HG03469 (cell line): ENCODE measurements at regions not wholly inside any gene's neighbourhood (a gene's known extent, or its start where the extent isn't known, plus 50 kb on each side); places are given as distances from the start of the nearest gene placed in this dataset.

Experiments
- ATAC-seq: cut with Tn5 transposase; IDR thresholded peaks from one replicate; pipeline ENCODE4 v1.9.1; 2021; ENCODE audit warnings: mild to moderate bottlenecking, moderate library complexity, moderate number of reproducible peaks; ENCODE audit not compliant: unreplicated experiment

DNA sequence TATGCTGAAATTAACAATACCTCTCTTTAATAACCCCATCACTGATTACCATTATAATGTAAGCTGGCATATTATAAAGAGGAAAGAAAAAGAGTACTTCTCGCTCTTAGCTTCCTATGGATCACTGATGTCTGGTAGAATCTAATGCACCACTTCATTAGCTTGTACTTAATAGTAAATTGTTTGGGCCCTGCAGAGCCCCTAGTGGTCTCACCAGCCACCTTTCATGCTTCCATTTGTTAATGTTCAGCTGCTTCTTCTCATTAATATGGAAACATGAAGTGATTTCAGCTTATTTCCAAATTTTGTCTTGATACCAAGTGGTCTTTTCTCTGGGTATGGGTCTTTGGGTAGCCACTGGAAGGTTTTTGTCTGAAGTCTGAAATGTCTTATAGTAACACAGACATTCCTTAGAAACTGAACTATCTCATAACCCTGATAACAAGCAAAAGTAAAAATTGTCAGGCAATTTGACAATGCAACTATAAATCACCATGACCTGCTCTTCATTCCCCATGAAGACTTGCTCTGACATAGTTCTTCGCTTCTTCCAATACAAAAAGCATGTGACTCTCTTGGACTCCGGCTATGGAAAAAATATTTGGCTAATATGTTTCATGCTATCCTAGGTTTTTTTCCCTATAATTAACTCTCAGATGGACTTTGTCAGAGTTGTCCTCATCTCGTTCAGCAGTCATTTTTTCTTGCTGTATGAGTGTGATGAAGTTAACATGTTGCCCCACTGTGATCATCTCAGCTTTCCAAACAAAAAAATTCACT, 395.8 kb upstream of the MARCKS start:
- ATAC-seq: no peak

DNA sequence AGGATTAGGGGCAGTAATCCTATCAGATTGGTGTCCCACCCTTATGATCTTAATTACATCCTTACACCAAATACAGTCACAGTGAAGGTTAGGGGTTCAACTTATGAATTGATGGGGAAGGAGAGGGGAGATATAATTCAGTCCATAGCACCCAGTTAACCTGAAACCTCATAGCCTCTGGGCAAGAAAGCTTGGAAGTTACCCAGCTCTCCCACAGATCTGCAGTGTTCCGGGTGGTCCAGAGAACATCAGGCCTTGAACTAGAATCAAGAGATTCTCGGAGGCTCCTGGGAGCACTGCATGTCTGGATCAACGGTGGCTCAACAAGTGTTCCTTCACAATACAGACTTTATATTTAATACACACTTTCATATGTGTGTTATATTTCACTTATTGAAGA, 392.6 kb upstream of the MARCKS start:
- no peak for ATAC-seq

DNA sequence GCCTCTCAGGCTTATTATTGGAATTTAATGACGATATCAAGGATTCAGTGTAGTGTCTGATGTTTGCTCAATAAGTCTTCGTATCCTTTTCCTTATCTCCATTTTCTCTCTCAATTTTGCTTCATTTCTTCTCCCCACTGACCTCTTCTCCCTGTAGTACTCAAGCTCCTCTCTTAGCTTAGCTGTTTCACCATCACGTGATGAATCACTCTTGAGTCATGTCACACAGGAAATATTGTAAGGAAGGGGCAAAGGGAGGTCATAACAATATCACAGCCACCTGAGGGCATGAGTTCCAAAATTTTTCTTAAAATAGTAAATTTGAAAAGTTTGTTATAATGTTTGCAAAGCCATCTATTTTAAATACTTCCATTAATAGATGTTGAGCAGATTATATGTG, 392.2 kb upstream of the MARCKS start:
- ATAC-seq: no peak

DNA sequence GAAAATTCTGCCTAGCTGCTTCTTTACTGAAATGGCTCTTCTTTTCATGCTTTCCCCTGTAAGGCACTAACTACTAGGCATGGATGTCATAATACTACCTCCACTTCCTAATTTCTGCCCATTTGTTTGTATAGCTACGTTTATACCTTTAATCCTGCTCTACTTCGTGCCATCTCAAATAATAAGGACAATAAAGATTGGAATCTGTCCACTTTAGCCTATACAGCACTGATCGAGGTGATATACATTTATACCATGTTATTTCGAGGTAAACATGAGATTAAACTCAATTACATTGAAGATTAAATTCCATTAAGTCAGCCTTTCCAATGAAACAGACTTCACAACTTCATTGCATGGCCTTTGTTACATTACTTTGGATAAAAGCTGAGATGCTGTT, 390.6 kb upstream of the MARCKS start:
- no peak for ATAC-seq

DNA sequence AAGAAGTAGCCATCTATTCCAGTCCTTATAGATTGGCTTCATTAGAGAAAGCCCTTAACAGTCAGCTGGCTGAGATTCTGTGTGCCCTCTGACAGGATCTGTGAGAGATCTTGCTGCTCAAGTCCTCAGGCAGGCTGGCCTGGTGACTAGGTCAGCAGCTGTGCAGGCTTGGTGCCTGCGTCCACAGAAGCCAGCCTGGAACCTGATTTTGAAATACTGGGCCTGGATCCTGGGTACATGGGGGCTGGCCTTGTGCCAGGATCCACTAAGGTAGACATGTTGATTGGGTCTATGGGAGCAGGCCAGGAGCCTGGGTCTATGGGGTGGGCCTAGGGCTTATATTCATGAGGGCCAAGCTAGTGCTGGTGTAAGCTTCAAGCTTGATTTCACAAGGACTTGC, 381.8 kb upstream of the MARCKS start:
- ATAC-seq: no peak

GRCh38 chr6:113476937-113477839, 380.0 kb upstream of the MARCKS start:
- ATAC-seq: no peak

GRCh38 chr6:113480616-113481015, 376.5 kb upstream of the MARCKS start:
- no peak for ATAC-seq

GRCh38 chr6:113481458-113481857, 375.7 kb upstream of the MARCKS start:
- no peak for ATAC-seq

GRCh38 chr6:113481910-113482309, 375.2 kb upstream of the MARCKS start:
- ATAC-seq: no peak

DNA sequence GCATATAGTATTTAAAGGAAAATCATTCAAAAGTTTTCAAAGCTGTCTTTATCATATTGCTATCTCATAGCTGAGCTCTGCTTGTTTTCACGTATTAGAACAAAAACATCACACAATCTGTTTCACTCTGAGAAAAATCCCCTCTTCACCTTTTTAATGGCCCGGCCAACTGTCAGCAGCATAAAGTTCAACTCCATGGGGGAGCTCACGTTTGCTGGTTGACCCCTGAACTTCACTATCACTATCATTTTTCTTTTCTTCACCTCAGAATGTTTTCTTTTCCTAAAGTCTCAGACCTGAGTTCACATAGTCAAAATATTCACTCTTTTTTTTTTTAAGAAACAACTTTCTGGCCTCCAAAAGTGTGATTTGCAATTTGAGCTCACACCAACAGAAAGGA, 374.4 kb upstream of the MARCKS start:
- no peak for ATAC-seq

GRCh38 chr6:113486199-113486598, 370.9 kb upstream of the MARCKS start:
- ATAC-seq: no peak

DNA sequence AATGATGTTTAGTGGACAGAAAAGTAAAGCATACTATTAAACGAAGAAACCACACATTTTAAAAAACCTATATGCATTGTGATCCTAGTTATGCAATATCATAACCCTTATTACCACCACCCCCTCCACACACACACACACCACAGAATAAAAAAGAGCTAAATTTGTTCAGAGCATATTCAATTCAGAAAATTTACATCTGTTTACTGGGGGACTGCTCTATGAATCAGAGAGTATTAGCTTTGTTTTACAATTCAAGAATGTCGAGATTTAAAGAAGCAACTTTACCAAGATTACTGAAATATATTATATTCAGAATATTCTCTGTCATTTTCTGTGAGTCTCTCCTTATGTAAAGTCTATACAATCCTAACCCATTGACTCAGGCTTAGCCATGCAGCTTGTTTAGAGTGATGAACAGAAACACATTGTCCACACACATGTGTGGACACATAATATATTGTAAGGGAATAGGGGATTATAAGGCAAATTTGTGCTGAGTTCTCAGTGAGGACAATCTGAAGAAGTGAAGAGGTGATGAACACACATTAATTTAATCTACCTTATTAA, 369.6 kb upstream of the MARCKS start:
- ATAC-seq: no peak

DNA sequence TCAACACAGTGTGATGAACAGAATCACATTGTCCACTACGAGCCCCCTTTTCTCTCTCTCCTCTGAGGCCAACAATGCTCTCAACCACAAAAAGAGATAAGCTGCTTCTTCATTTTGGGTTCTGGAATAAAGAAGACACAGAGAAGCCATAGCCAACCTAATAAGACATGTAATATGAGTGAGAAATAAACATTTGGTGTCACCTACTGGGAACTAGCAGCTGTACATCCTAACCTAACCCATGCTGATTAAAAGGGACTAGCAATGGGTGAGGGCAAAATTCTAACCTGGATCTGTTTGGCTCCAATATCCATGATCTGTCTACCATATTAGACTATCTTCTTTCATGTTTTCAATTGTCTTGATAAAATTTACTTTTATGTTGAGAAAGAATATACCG, 369.1 kb upstream of the MARCKS start:
- no peak for ATAC-seq

DNA sequence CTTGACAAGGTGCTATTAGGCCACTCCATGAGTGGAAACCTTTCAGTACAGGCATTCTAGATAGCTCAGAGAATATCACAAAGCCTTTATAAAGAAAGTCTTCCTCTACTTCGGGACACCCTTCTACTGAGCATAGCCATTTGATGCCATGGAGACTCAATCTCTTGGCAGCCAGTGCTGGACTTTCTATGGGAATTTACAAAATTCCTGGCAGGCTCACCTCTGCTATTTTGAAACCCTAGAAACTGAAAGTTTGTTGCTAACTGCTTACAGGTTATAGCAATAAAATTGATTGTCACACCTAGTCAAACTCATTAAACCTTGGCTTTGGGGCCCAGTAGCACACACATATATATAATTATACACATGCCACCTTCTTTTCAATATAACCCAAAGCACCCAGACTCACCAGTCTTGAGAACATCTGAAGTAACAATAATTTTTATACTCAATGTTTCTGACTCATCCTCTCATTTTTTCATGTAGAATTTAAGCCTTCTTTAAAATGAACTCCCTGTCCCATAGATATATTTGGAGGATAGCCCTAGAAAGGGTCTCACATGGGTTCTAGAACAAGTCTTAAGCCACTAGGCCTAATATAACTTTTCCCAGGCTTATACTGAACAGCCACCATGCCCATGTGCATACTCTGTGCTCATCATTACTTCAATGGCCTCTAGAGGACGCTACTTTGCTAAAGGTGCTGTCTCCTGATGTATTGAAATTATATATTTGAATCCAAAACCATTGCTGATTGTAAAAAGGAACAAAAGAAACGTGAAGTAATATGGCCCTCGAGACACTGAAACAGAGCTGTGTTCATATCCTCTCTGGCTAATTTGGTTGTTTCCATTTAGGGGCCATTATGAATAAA, 368.1 kb upstream of the MARCKS start:
- no peak for ATAC-seq

DNA sequence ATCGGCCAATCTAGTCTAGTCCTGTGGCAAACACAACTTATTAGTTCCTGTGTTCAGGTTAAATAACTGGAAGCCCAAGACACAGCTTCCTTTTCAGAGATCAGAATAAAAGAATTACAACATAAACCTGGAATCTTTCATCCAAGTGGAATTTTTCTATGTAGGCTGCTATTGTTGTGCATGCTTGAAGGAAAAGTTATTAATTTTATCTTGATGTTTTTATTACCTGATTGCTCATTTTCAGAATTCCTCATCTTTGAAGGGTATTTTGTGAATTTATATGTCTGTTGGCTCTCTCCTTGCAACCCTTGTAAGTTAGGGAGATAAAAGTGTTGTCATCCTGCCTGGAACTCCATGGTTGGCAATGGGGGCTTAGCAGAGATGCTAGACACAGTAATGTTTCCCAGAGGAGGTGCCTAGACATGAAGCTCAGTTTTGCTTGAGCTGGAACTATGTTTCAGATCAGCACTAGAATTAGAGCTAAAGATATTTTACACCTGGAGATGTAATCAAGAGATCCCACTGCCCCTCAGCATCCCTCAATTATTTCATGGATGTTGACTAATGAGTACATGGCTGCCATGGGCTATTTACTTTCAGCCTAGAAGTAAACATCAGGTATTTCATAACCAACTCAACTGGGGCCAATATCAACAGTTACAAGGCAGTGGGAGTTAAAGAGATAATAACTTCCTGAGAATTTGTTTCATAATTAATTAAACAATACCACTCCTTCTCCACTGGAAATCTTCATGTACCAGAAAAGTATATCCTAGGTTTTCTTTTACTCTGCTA, 367.0 kb upstream of the MARCKS start:
- ATAC-seq: no peak

DNA sequence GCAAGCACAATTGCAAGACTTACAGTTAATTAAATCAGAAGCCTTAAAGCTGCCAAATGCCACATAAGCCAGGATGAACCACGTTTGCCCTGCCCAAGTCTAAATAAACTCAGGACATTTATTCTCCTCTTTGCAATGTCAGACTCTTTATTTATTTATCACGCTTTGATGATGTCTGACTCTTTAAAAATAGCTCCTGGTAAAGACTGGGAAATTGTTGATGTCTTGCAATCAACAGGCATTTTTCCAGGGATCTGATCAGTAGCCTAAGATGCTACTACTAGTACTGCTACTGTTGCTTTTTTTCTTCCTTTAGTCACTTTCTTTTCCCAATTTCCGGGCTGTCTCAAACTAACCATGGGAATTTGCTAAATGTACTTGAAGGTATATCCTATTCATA, 365.8 kb upstream of the MARCKS start:
- ATAC-seq: no peak

DNA sequence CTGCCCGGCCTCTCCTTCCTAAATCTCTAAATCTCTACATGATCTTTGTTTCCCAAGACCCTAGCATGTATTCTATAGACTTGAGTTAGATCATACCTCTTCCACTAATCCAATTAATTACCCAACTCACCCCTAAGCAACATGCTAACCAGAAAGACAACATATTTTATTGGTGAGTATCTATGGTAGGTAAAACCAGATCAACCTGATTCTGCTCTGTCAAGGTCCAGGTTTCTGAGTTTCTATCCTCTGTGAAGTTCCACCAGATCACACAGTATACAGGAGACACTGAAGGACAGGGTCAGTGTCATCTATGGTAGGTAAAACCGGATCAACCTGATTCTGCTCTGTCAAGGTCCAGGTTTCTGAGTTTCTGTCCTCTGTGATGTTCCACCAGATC, 363.2 kb upstream of the MARCKS start:
- no peak for ATAC-seq

DNA sequence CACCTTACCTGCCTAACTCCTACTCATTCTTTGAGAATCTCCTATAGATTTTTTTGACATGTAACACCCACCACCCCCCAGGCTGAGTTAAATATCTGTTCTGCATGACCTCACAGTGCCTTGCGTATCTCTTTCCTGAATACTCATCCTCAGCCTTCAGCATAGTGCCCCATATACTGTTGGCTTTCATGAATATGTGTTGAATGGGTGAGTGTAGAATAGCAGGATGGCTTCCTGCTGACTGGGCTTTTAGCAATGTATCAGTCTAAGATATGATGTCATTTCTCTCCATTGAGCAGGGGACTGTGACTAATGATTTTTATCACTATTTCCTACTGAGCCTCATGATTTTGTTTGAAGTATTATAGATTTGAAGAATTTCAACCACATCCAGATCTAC, 361.6 kb upstream of the MARCKS start:
- no peak for ATAC-seq

GRCh38 chr6:113496166-113496565, 361.0 kb upstream of the MARCKS start:
- ATAC-seq: no peak

DNA sequence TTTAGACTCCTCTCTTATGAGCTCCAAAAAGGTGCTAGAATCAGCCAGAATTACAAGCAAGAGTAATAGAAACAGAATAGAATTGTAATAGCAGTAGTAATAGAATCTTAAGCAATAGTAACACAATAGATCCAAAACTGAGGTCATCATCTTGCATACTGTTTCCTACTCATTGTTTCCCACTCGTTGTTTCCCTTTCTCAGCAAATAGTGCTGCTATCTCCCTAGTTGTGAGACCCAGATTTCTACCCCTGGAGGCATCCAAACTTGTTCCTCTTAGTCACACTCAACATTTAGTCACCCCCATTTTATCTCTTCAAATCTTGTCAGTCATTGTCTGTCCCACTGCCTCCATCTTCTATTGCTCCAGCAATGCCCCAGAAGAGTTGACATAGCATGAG, 356.9 kb upstream of the MARCKS start:
- ATAC-seq: no peak
